SK-N-DZ (cell line): ENCODE measurements at regions not wholly inside any gene's neighbourhood (a gene's known extent, or its start where the extent isn't known, plus 50 kb on each side); places are given as distances from the start of the nearest gene placed in this dataset.
"Not testable (repeated sequence)": the region's sequence is repeated elsewhere in the genome, so short reads cannot be mapped to it uniquely, and the experiment has no call there.

Experiments used
- DNase-seq: peaks from one replicate; pipeline ENCODE4 v3.0.0-alpha.2; 2015; ENCODE audit warnings: low spot score

- DNase-seq, result no peak
These were observed 156.8 kb downstream of the FOXD2 start for GRCh38 chr1:47594627-47595026.

DNA sequence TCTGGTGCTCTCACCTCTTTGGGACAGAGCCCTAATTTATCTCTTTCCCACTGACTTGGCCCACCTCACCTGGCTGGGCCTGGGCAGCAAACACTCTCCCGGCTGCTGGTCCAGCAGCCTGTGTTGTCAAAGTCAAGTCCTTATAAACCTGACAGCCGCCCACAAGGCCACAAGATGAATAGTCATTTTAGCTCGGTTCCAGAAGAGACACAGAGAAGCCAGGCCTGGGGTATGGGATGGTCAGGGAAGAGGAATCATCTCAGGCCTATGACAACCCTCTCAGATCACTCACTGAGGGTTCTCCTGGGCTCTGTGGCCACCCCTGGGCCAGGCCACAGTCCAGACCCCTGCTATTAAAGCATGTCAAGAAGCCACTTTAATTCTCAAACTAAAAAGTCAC, 158.5 kb downstream of the FOXD2 start:
- no peak for DNase-seq

- no peak for DNase-seq
These were observed 160.5 kb downstream of the FOXD2 start for GRCh38 chr1:47598357-47598756.

GRCh38 chr1:47599777-47600176, 161.9 kb downstream of the FOXD2 start:
- DNase-seq, result no peak

DNA sequence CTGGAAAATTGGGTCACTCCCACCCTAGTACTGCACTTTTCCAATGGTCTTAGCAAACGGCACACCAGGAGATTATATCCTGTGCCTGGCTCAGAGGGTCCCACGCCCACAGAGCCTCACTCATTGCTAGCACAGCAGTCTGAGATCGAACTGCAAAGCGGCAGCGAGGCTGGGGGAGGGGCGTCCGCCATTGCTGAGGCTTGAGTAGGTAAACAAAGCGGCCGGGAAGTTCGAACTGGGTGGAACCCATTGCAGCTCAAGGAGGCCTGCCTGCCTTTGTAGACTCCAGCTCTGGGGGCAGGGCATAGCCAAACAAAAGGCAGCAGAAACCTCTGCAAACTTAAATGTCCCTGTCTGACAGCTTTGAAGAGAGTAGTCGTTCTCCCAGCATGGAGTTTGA, 164.6 kb downstream of the FOXD2 start:
- DNase-seq, result not testable (repeated sequence)

GRCh38 chr1:47604869-47605268, 167.0 kb downstream of the FOXD2 start:
- not testable (repeated sequence) for DNase-seq

GRCh38 chr1:47608296-47608875, 170.5 kb downstream of the FOXD2 start:
- DNase-seq, result no peak

- DNase-seq, result no peak
These were observed 174.1 kb downstream of the FOXD2 start for GRCh38 chr1:47611992-47612391.

- no peak for DNase-seq
These were observed 175.0 kb downstream of the FOXD2 start for GRCh38 chr1:47612819-47613218.

GRCh38 chr1:47616036-47616435, 178.2 kb downstream of the FOXD2 start:
- DNase-seq, result no peak

DNA sequence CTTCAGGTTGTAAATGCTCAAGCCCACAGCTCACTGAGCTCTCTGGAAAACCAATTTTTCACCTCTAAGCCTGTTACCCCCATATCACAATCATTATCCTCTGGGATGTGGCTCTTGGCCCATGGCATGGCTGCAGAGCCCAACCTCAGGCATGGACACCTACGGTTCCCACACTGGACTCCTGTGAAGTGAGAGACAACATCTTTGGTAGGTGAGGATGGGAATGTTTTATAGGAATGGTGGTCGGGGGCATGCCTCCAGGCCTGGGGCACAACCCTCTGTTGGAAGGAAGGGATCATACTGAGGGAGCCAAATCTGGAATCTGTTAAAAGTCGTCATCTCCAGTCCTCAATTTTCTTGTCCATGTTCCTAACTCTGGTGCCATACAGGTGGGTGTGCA, 179.1 kb downstream of the FOXD2 start:
- no peak for DNase-seq

GRCh38 chr1:47617381-47618221, 179.8 kb downstream of the FOXD2 start:
- DNase-seq, result no peak

- DNase-seq, result peak; percentile 56
These were observed 180.4 kb downstream of the FOXD2 start for GRCh38 chr1:47618222-47618720.

DNA sequence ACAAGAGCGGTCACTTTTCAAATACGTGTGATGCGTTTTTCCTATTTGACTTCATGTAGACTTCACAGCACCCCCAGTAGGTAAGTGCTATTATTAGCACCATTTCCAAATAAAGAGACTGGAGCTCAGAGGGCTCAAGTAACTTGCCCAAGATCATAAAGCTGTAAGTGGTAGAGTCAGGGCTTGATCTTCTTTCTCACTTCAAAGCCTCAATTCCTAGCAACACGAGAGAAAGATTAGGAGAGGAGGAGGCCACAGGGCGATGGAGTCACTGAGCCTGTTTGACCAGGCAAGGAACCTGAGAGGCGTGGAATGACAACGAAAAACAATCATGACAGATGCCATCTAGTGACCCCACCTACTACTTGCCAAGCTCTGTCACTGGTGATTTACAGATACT, 181.0 kb downstream of the FOXD2 start:
- no peak for DNase-seq

GRCh38 chr1:47621483-47621882, 183.6 kb downstream of the FOXD2 start:
- DNase-seq, result no peak

DNA sequence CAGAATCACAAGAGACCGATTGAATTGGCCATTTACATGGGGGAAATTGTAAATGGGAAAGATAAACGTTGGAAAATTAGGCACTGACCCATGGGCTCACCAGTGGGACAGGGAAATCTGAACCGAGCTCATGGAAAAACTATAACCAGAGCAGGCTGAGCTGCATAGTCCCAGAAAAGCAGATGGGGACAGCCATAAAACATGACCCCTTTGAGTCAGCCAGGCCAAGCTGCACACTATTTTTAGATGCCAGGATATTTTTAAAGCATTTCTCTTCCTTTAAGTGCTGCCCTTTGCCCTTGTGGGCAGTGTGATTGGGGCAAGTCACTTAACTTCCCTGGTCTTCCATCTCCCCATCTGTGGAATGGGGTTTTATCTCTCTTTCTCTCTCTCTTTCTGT, 184.1 kb downstream of the FOXD2 start:
- no peak for DNase-seq

- no peak for DNase-seq
These were observed 185.1 kb downstream of the FOXD2 start for GRCh38 chr1:47622776-47623556.

GRCh38 chr1:47623557-47623940, 185.7 kb downstream of the FOXD2 start:
- DNase-seq, result no peak

- DNase-seq, result no peak
These were observed 186.7 kb downstream of the FOXD2 start for GRCh38 chr1:47624531-47624930.

DNA sequence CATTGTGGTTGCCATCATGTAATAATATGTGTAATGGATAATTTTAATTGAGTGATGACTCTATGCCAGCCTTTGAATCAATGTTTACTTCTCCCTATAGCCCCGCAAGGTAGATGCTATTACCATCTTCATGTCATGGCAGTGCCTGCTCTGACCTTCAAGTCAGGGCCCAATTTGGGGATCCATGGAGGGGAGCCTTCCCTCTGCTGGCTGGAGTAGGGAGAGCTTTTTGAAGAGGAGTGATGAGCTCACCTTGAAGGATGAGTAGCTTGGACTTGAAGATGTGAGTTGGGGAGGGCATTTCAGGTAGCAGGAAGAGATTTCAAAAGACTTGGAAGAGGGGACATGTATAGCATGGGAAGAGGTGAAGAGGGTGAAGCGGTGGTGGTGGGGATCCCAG, 189.2 kb downstream of the FOXD2 start:
- no peak for DNase-seq

DNA sequence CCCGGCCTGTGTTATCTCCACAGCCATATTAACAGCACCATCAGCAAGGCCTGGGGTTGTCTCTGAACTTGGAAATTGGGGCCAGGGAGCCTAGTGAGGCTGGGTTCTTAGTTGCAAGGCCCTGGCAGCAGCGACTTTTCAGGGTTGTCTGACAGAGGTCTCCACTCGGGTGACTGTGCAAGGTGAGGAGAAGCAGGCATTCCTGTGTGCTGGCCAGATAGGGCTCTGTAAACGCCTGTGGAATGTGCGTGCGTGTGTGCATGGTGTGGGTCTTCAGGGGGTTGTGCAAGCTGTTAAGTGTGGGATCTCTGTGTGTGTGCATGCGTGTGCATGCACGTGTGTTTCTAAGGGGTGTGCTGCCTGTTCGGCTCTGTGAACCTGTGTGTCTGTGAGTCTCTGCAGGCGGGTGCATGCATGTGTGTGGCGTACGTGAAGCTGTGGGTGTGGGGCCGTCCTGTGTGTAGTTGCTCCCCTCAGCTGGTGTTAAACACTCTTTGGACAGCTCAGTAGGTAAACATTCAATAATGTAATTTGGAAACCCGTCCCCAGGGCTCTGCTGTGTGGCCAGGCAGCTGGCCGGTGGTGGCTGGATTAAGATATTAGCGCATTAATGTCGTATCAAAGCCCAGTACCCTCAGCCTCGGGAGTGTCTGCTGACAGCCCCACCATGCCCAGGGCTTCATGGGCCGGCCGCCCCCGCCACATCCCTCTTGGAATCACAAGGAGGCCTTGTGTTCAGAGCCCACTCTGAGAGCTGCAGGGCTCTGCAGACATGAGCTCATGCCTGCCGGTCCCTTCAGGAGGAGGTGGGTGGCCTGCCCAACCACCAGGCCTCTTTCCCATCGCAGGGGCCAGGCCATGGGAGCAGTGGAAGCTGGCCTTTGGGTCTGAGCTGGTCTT, 189.9 kb downstream of the FOXD2 start:
- DNase-seq, result no peak
